Muscle layer of duodenum (tissue), 2 donors: ENCODE measurements at regions not wholly inside any gene's neighbourhood (a gene's known extent, or its start where the extent isn't known, plus 50 kb on each side); places are given as distances from the start of the nearest gene placed in this dataset.
"Not testable (repeated sequence)": the region's sequence is repeated elsewhere in the genome, so short reads cannot be mapped to it uniquely, and the experiment has no call there.

Experiments used
- H3K27ac ChIP-seq: one replicate; pipeline ENCODE4 v1.7.0; 2013; ENCODE audit warnings: mild to moderate bottlenecking, low read length
- H3K27me3 ChIP-seq: one replicate; pipeline ENCODE4 v1.7.0; 2013; ENCODE audit warnings: low read depth, mild to moderate bottlenecking, control low read depth, low read length
- H3K36me3 ChIP-seq, 2 donors: one replicate each; pipeline ENCODE4 v1.7.0; 2013; ENCODE audit warnings: low read length in 2 of 2, control low read depth in 1 of 2, mild to moderate bottlenecking in 1 of 2; ENCODE audit not compliant: insufficient read depth in 2 of 2, control insufficient read depth in 1 of 2
- H3K4me1 ChIP-seq, 2 donors: one replicate each; pipeline ENCODE4 v1.7.0; 2013; ENCODE audit warnings: low read length in 2 of 2, mild to moderate bottlenecking in 2 of 2, control low read depth in 1 of 2, moderate library complexity in 1 of 2; ENCODE audit not compliant: insufficient read depth in 2 of 2, control insufficient read depth in 1 of 2
- H3K4me3 ChIP-seq, 2 donors: one replicate each; pipeline ENCODE4 v1.7.0; 2013; ENCODE audit warnings: low read length in 2 of 2, low read depth in 1 of 2, mild to moderate bottlenecking in 1 of 2
- H3K9me3 ChIP-seq, 2 donors: one replicate each; pipeline ENCODE4 v1.7.0; 2013; ENCODE audit warnings: low read length in 2 of 2, control low read depth in 1 of 2, mild to moderate bottlenecking in 1 of 2; ENCODE audit not compliant: control insufficient read depth in 1 of 2
- donor health status: healthy.

GRCh38 chr16:5323284-5324141 is 225.9 kb upstream of the EEF2KMT start:
- Histone ChIP-seq H3K36me3 (no peaks in the 10 kb centered on the region), H3K27me3 (no peaks in the 10 kb centered on the region), H3K9me3 (peaks cover 0 to 9% of the 10 kb centered on the region in 2 donors), H3K4me1 (no peaks in the 10 kb centered on the region), H3K27ac (no peak overlapping the region), H3K4me3 (no peak overlapping the region)

- Histone ChIP-seq H3K4me3 (no peak overlapping the region), H3K9me3 (peaks cover 0 to 7% of the 10 kb centered on the region in 2 donors), H3K27me3 (no peaks in the 10 kb centered on the region), H3K36me3 (no peaks in the 10 kb centered on the region), H3K27ac (no peak overlapping the region), H3K4me1 (no peaks in the 10 kb centered on the region)
Observed at GRCh38 chr16:5321930-5322329, 224.3 kb upstream of the EEF2KMT start.

DNA sequence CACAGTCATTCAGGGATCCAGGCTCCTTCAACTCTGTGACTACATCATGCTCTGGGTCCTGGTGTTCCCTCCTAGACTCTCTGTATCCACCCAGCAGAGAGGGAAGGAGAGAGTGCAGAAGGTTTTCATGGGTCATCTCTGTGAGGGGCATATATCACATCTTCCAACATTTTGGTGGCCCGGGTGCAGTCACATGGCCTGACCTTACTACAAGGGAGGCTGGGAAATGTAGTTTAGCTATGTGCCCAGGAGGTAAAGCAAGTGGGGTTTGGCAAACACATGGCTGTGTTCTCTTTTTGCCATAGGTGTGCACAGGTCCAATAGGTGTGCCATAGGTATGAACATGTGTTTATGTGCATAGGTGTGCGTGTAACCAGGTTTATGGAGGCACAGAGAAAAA is 222.2 kb upstream of the EEF2KMT start:
- H3K27me3 ChIP-seq: no peaks in the 10 kb centered on the region
- no peak overlapping the region for H3K4me3 ChIP-seq
- no peaks in the 10 kb centered on the region for H3K4me1 ChIP-seq
- no peaks in the 10 kb centered on the region for H3K36me3 ChIP-seq
- no peak overlapping the region for H3K27ac ChIP-seq
- no peaks in the 10 kb centered on the region for H3K9me3 ChIP-seq

GRCh38 chr16:5315914-5316313 is 218.3 kb upstream of the EEF2KMT start:
- H3K27me3 ChIP-seq: no peaks in the 10 kb centered on the region
- H3K27ac ChIP-seq: no peak overlapping the region
- no peaks in the 10 kb centered on the region for H3K36me3 ChIP-seq
- no peak overlapping the region for H3K4me3 ChIP-seq
- peaks cover 0 to 7% of the 10 kb centered on the region in 2 donors for H3K9me3 ChIP-seq
- no peaks in the 10 kb centered on the region for H3K4me1 ChIP-seq

- H3K4me3 ChIP-seq: no peak overlapping the region
- no peaks in the 10 kb centered on the region for H3K27me3 ChIP-seq
- peaks cover 0 to 7% of the 10 kb centered on the region in 2 donors for H3K9me3 ChIP-seq
- no peak overlapping the region for H3K27ac ChIP-seq
- H3K36me3 ChIP-seq: no peaks in the 10 kb centered on the region
- no peaks in the 10 kb centered on the region for H3K4me1 ChIP-seq
Observed at GRCh38 chr16:5314377-5314776, 216.8 kb upstream of the EEF2KMT start.

- Histone ChIP-seq H3K36me3 (no peaks in the 10 kb centered on the region), H3K9me3 (peaks cover 0 to 7% of the 10 kb centered on the region in 2 donors), H3K27ac (no peak overlapping the region), H3K4me3 (no peak overlapping the region), H3K4me1 (no peaks in the 10 kb centered on the region), H3K27me3 (no peaks in the 10 kb centered on the region)
Observed at GRCh38 chr16:5309946-5310611, 212.5 kb upstream of the EEF2KMT start.

GRCh38 chr16:5305023-5305422 is 207.4 kb upstream of the EEF2KMT start:
- H3K36me3 ChIP-seq: no peaks in the 10 kb centered on the region
- H3K9me3 ChIP-seq: peaks cover 10 to 20% of the 10 kb centered on the region in 2 donors
- H3K4me3 ChIP-seq: no peak overlapping the region
- H3K27ac ChIP-seq: no peak overlapping the region
- H3K27me3 ChIP-seq: no peaks in the 10 kb centered on the region
- H3K4me1 ChIP-seq: no peaks in the 10 kb centered on the region

DNA sequence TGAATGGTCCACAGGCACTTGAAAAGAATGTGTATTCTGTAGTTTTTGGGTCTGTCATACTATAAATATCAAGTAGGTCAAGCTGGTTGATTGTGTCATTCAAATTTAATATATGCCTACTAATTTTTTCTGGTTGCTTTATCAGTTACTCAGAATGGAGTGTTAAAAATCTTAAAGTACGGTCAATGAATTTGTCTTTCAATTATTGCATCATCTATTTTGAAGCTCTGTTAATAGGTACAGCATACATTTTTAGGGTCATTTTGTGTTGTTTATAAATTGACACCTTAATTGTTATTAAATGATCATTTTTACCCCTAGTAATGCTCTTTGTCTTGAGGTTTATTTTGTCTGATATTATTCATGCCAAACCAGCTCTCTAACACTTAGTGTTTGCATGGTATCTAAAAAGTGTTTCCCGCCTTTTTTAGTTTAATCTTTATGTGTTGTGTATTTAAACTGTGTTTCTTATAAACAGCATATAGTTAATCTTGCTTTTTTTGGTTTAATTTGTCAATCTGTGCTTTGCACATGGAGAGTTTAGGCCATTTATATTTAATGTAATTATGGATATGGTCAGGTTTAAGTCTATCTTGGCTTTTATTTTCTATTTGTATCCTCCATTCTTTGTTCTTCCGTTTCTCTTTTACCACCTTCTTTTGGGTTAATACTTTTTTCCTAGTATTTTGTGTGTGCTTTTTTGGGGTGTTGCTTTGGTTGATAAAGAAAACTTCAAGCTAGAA is 204.9 kb upstream of the EEF2KMT start:
- Histone ChIP-seq H3K36me3 (no peaks in the 10 kb centered on the region), H3K4me1 (no peaks in the 10 kb centered on the region), H3K4me3 (no peak overlapping the region), H3K27me3 (no peaks in the 10 kb centered on the region), H3K9me3 (peaks cover 10 to 20% of the 10 kb centered on the region in 2 donors), H3K27ac (no peak overlapping the region)

GRCh38 chr16:5298202-5298601 is 200.6 kb upstream of the EEF2KMT start:
- Histone ChIP-seq H3K4me1 (no peaks in the 10 kb centered on the region), H3K27me3 (no peaks in the 10 kb centered on the region), H3K4me3 (no peak overlapping the region), H3K36me3 (no peaks in the 10 kb centered on the region), H3K27ac (no peak overlapping the region), H3K9me3 (peaks cover 8 to 10% of the 10 kb centered on the region in 2 donors)

- H3K9me3 ChIP-seq: no peaks in the 10 kb centered on the region
- no peaks in the 10 kb centered on the region for H3K27me3 ChIP-seq
- H3K4me1 ChIP-seq: no peaks in the 10 kb centered on the region
Observed at GRCh38 chr16:5296176-5296575, 198.6 kb upstream of the EEF2KMT start.

DNA sequence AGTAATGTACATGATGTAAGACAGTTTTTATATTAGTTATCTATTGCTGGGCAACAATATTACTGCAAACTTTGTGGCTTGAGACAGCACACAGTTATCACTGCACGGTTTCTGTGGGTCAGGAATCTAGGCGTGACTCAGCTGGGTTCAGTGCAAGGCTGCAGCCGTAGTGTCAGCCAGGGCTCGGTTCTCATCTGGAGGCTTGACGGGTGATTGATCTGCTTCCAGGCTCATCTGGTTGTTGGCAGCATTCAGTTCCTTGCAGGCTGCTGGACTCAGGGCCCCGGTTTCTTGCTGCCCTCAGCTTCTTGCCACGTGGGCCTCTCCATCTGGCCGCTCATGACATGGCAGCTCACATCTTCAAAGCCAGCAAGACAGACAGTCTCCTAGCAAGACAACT is 197.7 kb upstream of the EEF2KMT start:
- not testable (repeated sequence) for H3K27ac ChIP-seq, H3K27me3 ChIP-seq, H3K4me3 ChIP-seq, H3K36me3 ChIP-seq, H3K4me1 ChIP-seq, H3K9me3 ChIP-seq

More at GRCh38 chr16:5296176-5296575, 198.6 kb upstream of the EEF2KMT start:
- no peak overlapping the region for H3K27ac ChIP-seq
- no peaks in the 10 kb centered on the region for H3K36me3 ChIP-seq
- H3K4me3 ChIP-seq: no peak overlapping the region
